GM13977 (cell line): ENCODE measurements at regions not wholly inside any gene's neighbourhood (a gene's known extent, or its start where the extent isn't known, plus 50 kb on each side); places are given as distances from the start of the nearest gene placed in this dataset.

ENCODE experiments used
- DNase-seq: peaks from one replicate; pipeline ENCODE4 v3.0.0; 2012; ENCODE audit warnings: low spot score
- CTCF ChIP-seq: IDR thresholded peaks from 2 replicates; pipeline ENCODE4 v1.5.1; 2012; ENCODE audit warnings: mild to moderate bottlenecking, control low read depth; ENCODE audit not compliant: insufficient read depth; ENCODE audit errors: extremely low read depth, missing control alignments
- in situ Hi-C: fragments of 300-500 bp; cut with MboI; formaldehyde crosslinking; loops from one replicate; pipeline ENCODE4 v1.12.0; 2022; ENCODE audit warnings: low sequenced_read_pairs, low pct_unique_long_range_greater_than_20kb, mixed read lengths, inconsistent platforms; ENCODE audit not compliant: unreplicated experiment

GRCh38 chr13:52947921-52948373 is 80.7 kb upstream of the OLFM4 start:
- no peak for TF ChIP-seq CTCF
- in situ Hi-C loops, result no loop called here
- no peak for DNase-seq

- in situ Hi-C loops, result no loop called here
- no peak for DNase-seq
Observed at GRCh38 chr13:52945348-52945747, 83.3 kb upstream of the OLFM4 start.

GRCh38 chr13:52944697-52945096 is 83.9 kb upstream of the OLFM4 start:
- in situ Hi-C loops, result no loop called here
- TF ChIP-seq CTCF, result no peak
- no peak for DNase-seq

More at GRCh38 chr13:52945348-52945747, 83.3 kb upstream of the OLFM4 start:
- TF ChIP-seq CTCF, result no peak

- DNase-seq, result no peak
- in situ Hi-C loops, result no loop called here
- no peak for TF ChIP-seq CTCF
Observed at GRCh38 chr13:52938065-52938464, 89.6 kb upstream of the PCDH8 start.

GRCh38 chr13:52936806-52937205 is 88.4 kb upstream of the PCDH8 start:
- in situ Hi-C loops, result no loop called here
- no peak for TF ChIP-seq CTCF
- DNase-seq, result no peak

GRCh38 chr13:52934258-52934657 is 85.8 kb upstream of the PCDH8 start:
- no peak for TF ChIP-seq CTCF
- in situ Hi-C loops, result no loop called here
- no peak for DNase-seq
